Psoas muscle (tissue), 7 donors: ENCODE measurements at regions not wholly inside any gene's neighbourhood (a gene's known extent, or its start where the extent isn't known, plus 50 kb on each side); places are given as distances from the start of the nearest gene placed in this dataset.

Source experiments
- ATAC-seq, 4 donors: fragments of 200-7000 bp; cut with Tn5 transposase; one replicate each; pipeline ENCODE4 v1.9.1; 2020; ENCODE audit warnings: moderate library complexity in 3 of 4, mild to moderate bottlenecking in 2 of 4
- DNase-seq, 2 donors: peaks; one replicate each; pipeline ENCODE4 v3.0.0-alpha.2; 2020
- H3K27ac ChIP-seq: fragments of 200-600 bp; one replicate; pipeline ENCODE4 v1.8.0; 2022
- H3K27me3 ChIP-seq, 3 donors: fragments of 200-600 bp in 1 of 3; one replicate each; pipeline versions ENCODE4 v1.6.1 to v1.8.0; 2013 to 2022; ENCODE audit warnings: low read length in 2 of 3, mild to moderate bottlenecking in 2 of 3, moderate library complexity in 1 of 3; ENCODE audit not compliant: insufficient read depth in 3 of 3
- H3K36me3 ChIP-seq, 2 donors: fragments of 200-600 bp in 1 of 2; one replicate each; pipeline versions ENCODE4 v1.6.1 to v1.8.0; 2013 to 2022; ENCODE audit warnings: low read depth in 1 of 2, mild to moderate bottlenecking in 1 of 2, moderate library complexity in 1 of 2; ENCODE audit not compliant: insufficient read depth in 1 of 2
- H3K4me1 ChIP-seq: fragments of 200-600 bp; one replicate; pipeline ENCODE4 v1.8.0; 2022
- H3K4me3 ChIP-seq: fragments of 200-600 bp; one replicate; pipeline ENCODE4 v1.8.0; 2022; ENCODE audit warnings: mild to moderate bottlenecking
- H3K9me3 ChIP-seq: fragments of 200-600 bp; one replicate; pipeline ENCODE4 v1.8.0; 2022
- CTCF ChIP-seq: fragments of 200-600 bp; IDR thresholded peaks from one replicate; pipeline ENCODE4 v1.8.0; 2022; ENCODE audit warnings: antibody characterized with exemption
- WGBS, 3 donors: extraction: QIAGEN DNeasy Blood & Tissue Kit; methylation state at CpG; one replicate each; pipeline versions ENCODE4 v1.1.6 to v1.1.7; 2013; 5-methylcytosine and 5-hydroxymethylcytosine counted together
- intact Hi-C, 2 donors: fragments of 100-400 bp; cut with DNase I; formaldehyde crosslinking; loops; one replicate each; pipeline versions ENCODE4 v1.11.0 to v1.14.2; 2022
- donor health status: healthy with polysubstance abuse.
- donor health status: DM: no; HTN: no; CAD: no; lungs with moderate emphysema.
- donor health status: Bipolar disorder and iron deficiency.
- donor health status: healthy.
- donor health status: DM: yes; HTN: yes; CAD: no.
- donor health status: DM: no; HTN: no; CAD: no.
- donor health status: DM: yes; HTN: yes; CAD: no.

- Histone ChIP-seq H3K27ac (no peak overlapping the region), H3K4me1 (peaks cover 8% of the 10 kb centered on the region), H3K36me3 (no peaks in the 10 kb centered on the region), H3K27me3 (no peaks in the 10 kb centered on the region), H3K9me3 (no peaks in the 10 kb centered on the region), H3K4me3 (no peak overlapping the region)
- TF ChIP-seq CTCF: no peak
- intact Hi-C loops: loop anchor here (5.0 to 10.0 kb wide), 3 partner anchors 160 to 677 kb away; no protein-coding TSS in a partner anchor
- ATAC-seq (peak; percentile 38 to 83 (median 54)), DNase-seq (no peak)
- 85 to 93% (median 87%) methylated on average over 7 of the region's 7 CpGs for WGBS, 3 donors
Observed at GRCh38 chr3:24682141-24682547, 187.5 kb upstream of the THRB start.

DNA sequence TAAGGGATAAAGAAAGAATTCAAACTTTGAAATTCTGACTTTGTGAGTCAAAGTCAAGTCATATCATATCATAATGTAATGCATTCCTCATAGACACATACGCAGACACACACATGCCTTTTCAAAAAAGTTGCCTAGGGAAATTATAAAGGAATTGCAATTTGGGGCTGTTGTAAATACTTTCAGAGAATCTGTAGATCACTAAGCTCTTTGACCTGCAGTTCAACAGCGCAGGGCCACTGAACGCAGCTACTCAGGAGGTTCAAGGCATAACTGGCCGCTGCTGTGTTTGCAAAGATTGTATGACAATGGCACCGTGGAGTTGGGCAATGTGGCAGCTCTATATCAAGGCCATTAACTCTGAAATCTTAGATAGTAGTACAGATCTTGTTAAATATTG is 188.4 kb upstream of the THRB start:
- Histone ChIP-seq H3K4me1 (peaks cover 12% of the 10 kb centered on the region), H3K36me3 (no peaks in the 10 kb centered on the region), H3K4me3 (no peak overlapping the region), H3K27ac (no peak overlapping the region), H3K27me3 (no peaks in the 10 kb centered on the region), H3K9me3 (no peaks in the 10 kb centered on the region)
- 75 to 80% (median 75%) methylated on average over 5 of the region's 5 CpGs for WGBS, 3 donors
- TF ChIP-seq CTCF: no peak
- no peak for ATAC-seq
- intact Hi-C loops: loop anchor here (1.0 to 10.0 kb wide), 4 partner anchors 161 to 684 kb away; no protein-coding TSS in a partner anchor
- no peak for DNase-seq

DNA sequence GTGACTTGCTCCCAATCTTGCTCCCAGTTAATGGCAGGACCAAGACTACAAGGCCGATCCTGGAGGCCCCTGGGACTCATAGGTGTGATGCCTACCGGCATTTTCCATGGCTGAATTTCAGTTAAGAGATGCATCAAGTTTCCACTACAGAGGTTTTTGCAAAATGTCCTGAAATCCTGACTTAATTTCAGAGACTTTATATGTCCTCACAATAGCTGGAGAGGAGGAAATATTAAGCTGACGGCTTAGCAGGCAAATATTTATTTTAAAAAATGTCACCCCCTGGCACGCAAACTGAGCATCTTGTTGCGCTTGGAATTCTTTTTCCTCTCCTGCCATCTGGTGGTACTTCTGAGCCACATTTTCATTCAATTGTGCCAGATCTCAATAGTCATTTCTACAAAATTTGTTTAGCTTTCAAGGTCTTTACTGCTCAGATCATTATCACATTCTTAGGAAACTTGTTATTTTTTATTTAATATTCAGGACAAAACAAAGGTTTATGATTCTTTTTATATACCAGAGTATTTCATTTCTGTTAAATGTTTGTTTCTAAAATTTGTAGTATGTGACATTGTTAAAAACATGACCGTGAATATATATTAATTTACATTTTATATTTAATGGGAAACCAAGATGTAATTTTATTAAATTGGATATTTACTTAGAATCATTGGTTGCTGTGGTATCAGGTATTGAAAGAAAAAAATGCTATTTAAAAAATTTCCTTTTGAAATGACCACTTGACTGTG is 189.2 kb upstream of the THRB start:
- ATAC-seq (peak in 2 of 4 donors; percentile 37 to 70), DNase-seq (no peak)
- Histone ChIP-seq H3K27ac (peak overlapping the region; percentile 27), H3K4me3 (no peak overlapping the region), H3K9me3 (no peaks in the 10 kb centered on the region), H3K27me3 (no peaks in the 10 kb centered on the region), H3K4me1 (peaks cover 15% of the 10 kb centered on the region), H3K36me3 (no peaks in the 10 kb centered on the region)
- WGBS, 3 donors: 14 to 32% (median 21%) methylated on average over 6 of the region's 6 CpGs
- intact Hi-C loops: loop anchor here (1.0 to 10.0 kb wide), 4 partner anchors 162 to 685 kb away; no protein-coding TSS in a partner anchor
- peak; percentile 69 for TF ChIP-seq CTCF

DNA sequence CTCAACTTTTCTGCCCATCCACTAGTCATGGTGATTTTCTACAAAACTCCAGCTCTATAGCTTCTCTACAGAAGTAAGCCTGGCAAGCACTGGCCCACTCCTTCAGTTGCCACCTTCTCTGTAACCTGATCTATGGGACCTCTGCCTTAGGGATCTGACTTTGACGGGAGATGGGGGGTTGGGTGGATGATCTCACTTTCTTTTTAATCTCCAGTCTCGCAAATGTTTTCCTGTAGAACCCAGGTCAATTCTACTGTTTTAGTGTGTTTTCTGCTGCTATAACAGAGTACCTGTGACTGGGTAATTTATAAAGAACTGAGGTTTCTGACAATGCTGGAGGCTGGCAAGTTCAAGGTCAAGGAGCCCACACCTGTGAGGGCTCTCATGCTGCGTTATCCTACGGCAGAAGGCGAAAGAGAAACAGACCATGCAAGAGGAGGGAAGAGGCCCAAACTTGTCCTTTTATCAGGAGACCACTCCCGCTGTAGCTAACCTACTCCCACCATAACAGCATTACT is 189.9 kb upstream of the THRB start:
- no peaks in the 10 kb centered on the region for H3K36me3 ChIP-seq
- peak in 2 of 4 donors; percentile 45 to 52 for ATAC-seq
- peak overlapping the region; percentile 27 for H3K27ac ChIP-seq
- H3K9me3 ChIP-seq: no peaks in the 10 kb centered on the region
- intact Hi-C loops: loop anchor here (5.0 to 10.0 kb wide), 3 partner anchors 162 to 680 kb away; no protein-coding TSS in a partner anchor
- TF ChIP-seq CTCF: no peak
- no peaks in the 10 kb centered on the region for H3K27me3 ChIP-seq
- peaks cover 23% of the 10 kb centered on the region for H3K4me1 ChIP-seq
- H3K4me3 ChIP-seq: no peak overlapping the region
- DNase-seq: no peak
- 58 to 67% (median 59%) methylated on average over 6 of the region's 6 CpGs for WGBS, 3 donors
